Endothelial cell (in vitro differentiated cells): ENCODE measurements at regions not wholly inside any gene's neighbourhood (a gene's known extent, or its start where the extent isn't known, plus 50 kb on each side); places are given as distances from the start of the nearest gene placed in this dataset.

Source experiments
- DNase-seq: peaks from one replicate; pipeline ENCODE4 v3.0.0; 2021; ENCODE audit warnings: low spot score
- H3K27ac Mint-ChIP-seq: one replicate; pipeline ENCODE4 v1.8.0; 2021; ENCODE audit warnings: mixed read lengths, inconsistent platforms; ENCODE audit not compliant: unreplicated experiment
- H3K27me3 Mint-ChIP-seq: one replicate; pipeline ENCODE4 v1.8.0; 2021; ENCODE audit warnings: mild to moderate bottlenecking, moderate library complexity, mixed read lengths, inconsistent platforms; ENCODE audit not compliant: unreplicated experiment
- H3K36me3 Mint-ChIP-seq: one replicate; pipeline ENCODE4 v1.8.0; 2021; ENCODE audit warnings: mild to moderate bottlenecking, low read depth, mixed read lengths, inconsistent platforms; ENCODE audit not compliant: unreplicated experiment
- H3K4me1 Mint-ChIP-seq: one replicate; pipeline ENCODE4 v1.8.0; 2021; ENCODE audit warnings: mild to moderate bottlenecking, mixed read lengths, inconsistent platforms; ENCODE audit not compliant: unreplicated experiment
- H3K4me3 Mint-ChIP-seq: one replicate; pipeline ENCODE4 v1.8.0; 2021; ENCODE audit warnings: mild to moderate bottlenecking, mixed read lengths, inconsistent platforms; ENCODE audit not compliant: unreplicated experiment
- H3K9me3 Mint-ChIP-seq: one replicate; pipeline ENCODE4 v1.8.0; 2021; ENCODE audit warnings: mixed read lengths, inconsistent platforms; ENCODE audit not compliant: unreplicated experiment
- TF ChIP-seq, protein P1 (sequence below): fragments of 200-600 bp; sonication (generic); IDR thresholded peaks from one replicate; pipeline ENCODE4 v1.5.0; 2021; ENCODE audit warnings: antibody characterized with exemption; ENCODE audit not compliant: unreplicated experiment

DNA sequence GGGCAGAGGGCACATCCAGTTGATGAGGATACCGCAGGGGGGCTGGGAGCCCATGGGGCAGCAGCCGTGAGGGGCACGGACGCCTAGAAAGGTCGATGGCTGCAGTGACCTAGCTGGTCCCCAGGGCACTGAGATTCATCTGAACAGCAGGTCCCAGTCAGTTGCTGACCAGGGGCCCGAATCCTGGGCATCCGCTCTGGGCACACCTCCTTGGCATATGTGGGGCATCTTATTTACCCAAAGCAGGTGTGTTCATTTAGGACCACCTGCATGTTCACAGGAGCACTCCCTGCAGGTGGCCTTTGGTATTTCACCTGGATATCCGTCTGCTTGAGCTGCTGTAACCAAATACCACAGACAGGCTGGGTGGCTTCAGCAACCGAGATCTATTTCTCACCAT is 72.0 kb upstream of the ODC1 start:
- DNase-seq = no peak
- Mint-ChIP-seq H3K4me3 (no peak overlapping the region), H3K27me3 (peaks cover 4% of the 10 kb centered on the region), H3K27ac (no peak overlapping the region), H3K9me3 (peaks cover 11% of the 10 kb centered on the region), H3K4me1 (no peaks in the 10 kb centered on the region), H3K36me3 (peaks cover 8% of the 10 kb centered on the region)
- TF ChIP-seq, protein P1, sequence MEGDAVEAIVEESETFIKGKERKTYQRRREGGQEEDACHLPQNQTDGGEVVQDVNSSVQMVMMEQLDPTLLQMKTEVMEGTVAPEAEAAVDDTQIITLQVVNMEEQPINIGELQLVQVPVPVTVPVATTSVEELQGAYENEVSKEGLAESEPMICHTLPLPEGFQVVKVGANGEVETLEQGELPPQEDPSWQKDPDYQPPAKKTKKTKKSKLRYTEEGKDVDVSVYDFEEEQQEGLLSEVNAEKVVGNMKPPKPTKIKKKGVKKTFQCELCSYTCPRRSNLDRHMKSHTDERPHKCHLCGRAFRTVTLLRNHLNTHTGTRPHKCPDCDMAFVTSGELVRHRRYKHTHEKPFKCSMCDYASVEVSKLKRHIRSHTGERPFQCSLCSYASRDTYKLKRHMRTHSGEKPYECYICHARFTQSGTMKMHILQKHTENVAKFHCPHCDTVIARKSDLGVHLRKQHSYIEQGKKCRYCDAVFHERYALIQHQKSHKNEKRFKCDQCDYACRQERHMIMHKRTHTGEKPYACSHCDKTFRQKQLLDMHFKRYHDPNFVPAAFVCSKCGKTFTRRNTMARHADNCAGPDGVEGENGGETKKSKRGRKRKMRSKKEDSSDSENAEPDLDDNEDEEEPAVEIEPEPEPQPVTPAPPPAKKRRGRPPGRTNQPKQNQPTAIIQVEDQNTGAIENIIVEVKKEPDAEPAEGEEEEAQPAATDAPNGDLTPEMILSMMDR = peak; percentile 64

DNA sequence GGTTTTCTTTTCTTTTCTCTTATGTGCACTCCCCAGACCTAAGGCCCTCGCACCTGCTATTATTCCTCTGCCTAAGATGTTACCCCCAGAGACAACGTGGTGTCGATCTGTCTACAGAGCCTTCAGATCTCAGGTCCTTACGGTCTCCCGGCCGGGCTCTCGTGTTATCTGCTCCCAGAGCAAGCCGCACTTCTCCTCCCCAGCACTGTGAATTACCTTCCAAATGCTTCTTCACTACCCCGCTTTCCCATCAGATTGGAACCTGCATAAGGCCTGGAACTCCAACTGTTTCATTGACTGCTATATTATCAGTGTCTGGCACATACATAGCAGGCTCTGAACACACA is 71.2 kb upstream of the ODC1 start:
- peaks cover 8% of the 10 kb centered on the region for H3K36me3 Mint-ChIP-seq
- DNase-seq = no peak
- no peak overlapping the region for H3K4me3 Mint-ChIP-seq
- peaks cover 11% of the 10 kb centered on the region for H3K9me3 Mint-ChIP-seq
- TF ChIP-seq, protein P1 = no peak
- H3K27me3 Mint-ChIP-seq = peaks cover 4% of the 10 kb centered on the region
- no peaks in the 10 kb centered on the region for H3K4me1 Mint-ChIP-seq
- no peak overlapping the region for H3K27ac Mint-ChIP-seq

DNA sequence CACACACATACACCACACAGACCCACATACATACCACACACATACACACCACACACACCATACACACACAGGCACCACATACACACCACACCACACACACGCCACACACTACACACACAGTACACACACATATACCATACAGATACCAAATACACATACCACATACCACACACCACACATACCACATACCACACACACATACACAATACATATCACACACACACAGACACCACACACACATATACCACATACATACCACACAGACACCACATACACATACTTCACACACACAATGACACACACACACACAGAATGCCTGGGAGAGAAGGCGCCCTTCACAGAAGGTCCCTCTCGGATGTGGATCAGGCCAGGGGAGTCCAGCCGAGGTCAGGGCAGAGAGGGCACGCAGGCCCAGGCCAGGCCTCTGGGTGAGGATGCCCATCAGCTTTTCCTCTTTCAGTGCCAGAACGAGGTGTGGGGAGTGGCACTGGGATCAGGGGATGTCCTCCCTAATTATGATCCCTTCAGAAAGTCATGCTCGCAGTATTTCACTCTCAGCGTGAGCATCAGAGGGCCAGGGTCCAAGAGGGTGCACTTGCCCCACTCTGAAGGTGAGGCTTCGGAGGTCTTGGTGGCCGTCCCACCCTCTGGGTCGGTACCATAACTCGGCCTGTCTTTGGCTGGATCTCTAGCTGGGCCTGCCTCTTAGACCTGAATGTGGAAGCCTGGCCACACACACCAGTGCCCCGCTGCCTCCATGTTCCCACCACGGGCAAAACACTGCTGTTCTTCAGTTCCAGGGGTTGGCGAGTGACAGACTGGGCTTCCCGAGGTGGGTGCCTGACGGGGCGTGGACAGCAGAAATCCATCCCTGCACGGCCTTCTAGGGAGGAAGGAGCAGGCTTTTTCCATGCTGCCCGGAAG is 70.6 kb upstream of the ODC1 start:
- Mint-ChIP-seq H3K27me3 (peaks cover 4% of the 10 kb centered on the region), H3K27ac (no peak overlapping the region), H3K4me1 (no peaks in the 10 kb centered on the region), H3K36me3 (peaks cover 8% of the 10 kb centered on the region), H3K9me3 (peaks cover 11% of the 10 kb centered on the region), H3K4me3 (no peak overlapping the region)
- no peak for DNase-seq
- TF ChIP-seq, protein P1 = no peak

DNA sequence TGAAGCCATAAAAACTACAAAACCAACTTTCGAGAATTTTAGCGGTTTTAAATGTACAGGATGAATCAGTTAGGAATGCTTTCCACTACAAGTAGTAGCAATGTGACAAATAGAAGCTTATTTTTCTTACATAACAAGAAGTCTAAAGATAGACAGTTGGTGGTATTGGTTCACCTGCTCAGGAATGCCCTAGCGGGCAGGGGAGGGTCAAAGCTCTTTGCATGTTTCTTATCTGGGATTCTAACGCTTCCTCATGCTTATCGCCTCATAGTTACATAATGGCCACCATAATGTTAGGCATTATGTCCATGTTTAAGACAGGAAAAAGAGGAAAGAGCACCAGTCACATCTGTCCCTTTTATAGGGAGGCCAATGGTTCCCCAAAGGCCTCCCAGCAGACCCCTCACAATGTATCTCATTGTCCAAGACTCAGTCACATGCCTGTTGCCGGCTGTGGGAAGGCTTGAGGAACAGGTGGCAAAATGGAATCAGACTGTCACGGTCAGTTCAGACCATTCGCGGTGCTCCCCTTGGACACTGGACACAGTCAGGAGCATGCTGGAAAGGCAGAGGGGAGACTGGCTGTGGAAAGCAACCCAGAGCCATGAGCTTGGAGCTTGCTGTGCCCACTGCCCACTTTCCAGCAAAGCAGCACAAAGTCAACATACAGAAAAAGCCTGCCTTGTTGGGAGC is 69.4 kb upstream of the ODC1 start:
- Mint-ChIP-seq H3K36me3 (peaks cover 8% of the 10 kb centered on the region), H3K4me3 (no peak overlapping the region), H3K27me3 (peaks cover 1% of the 10 kb centered on the region), H3K9me3 (peaks cover 11% of the 10 kb centered on the region), H3K4me1 (no peaks in the 10 kb centered on the region), H3K27ac (no peak overlapping the region)
- TF ChIP-seq, protein P1 = no peak
- DNase-seq = no peak

DNA sequence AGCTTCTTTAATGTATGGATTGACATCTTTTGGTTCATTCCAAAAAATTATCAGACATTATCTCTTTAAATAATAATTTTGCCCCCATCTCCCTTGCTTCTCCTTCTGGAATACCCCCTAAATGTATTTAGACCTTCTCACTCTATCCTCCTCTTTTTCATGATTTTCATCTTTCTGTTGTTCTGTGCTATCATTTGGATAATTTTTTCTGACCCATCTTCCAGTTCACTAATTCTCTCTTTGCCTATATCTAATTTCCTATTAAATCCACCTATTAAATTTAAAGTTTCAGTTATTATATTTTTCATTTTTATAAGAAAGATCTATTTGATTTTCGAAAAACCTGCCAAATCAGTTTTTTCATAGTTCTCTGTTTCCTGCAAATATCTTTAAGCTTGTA is 67.8 kb upstream of the ODC1 start:
- TF ChIP-seq, protein P1 = no peak
- Mint-ChIP-seq H3K27ac (no peak overlapping the region), H3K36me3 (peaks cover 8% of the 10 kb centered on the region), H3K27me3 (peaks cover 1% of the 10 kb centered on the region), H3K4me3 (peak overlapping the region; percentile 5), H3K4me1 (no peaks in the 10 kb centered on the region), H3K9me3 (peaks cover 11% of the 10 kb centered on the region)
- DNase-seq = no peak
